H9 (cell line): ENCODE measurements at regions not wholly inside any gene's neighbourhood (a gene's known extent, or its start where the extent isn't known, plus 50 kb on each side); places are given as distances from the start of the nearest gene placed in this dataset.

ENCODE experiments used
- DNase-seq: peaks from one replicate; pipeline ENCODE4 v3.0.0-alpha.2; 2017
- H2AFZ ChIP-seq: one replicate; pipeline ENCODE4 v1.6.1; 2013; ENCODE audit warnings: mild to moderate bottlenecking, low read length, control low read depth, moderate library complexity
- H2AK5ac ChIP-seq: 2 replicates; pipeline ENCODE4 v1.6.1; 2013; ENCODE audit warnings: low read length, control low read depth, mixed read lengths; ENCODE audit not compliant: insufficient read length
- H2BK120ac ChIP-seq: one replicate; pipeline ENCODE4 v1.6.1; 2013; ENCODE audit warnings: low read depth, mild to moderate bottlenecking, low read length, control low read depth, inconsistent platforms; ENCODE audit not compliant: poor library complexity, severe bottlenecking
- H2BK12ac ChIP-seq: 2 replicates; pipeline ENCODE4 v1.6.1; 2013; ENCODE audit warnings: low read length, control low read depth, mixed read lengths, low read depth; ENCODE audit not compliant: insufficient read length
- H2BK15ac ChIP-seq: 2 replicates; pipeline ENCODE4 v1.6.1; 2013; ENCODE audit warnings: low read depth, low read length, control low read depth
- H2BK20ac ChIP-seq: one replicate; pipeline ENCODE4 v1.6.1; 2013; ENCODE audit warnings: low read depth, mild to moderate bottlenecking, low read length, control low read depth, inconsistent platforms; ENCODE audit not compliant: poor library complexity, severe bottlenecking
- H2BK5ac ChIP-seq: 2 replicates; pipeline ENCODE4 v1.6.1; 2013; ENCODE audit warnings: low read length, control low read depth, mixed read lengths; ENCODE audit not compliant: insufficient read length
- H3K14ac ChIP-seq: 2 replicates; pipeline ENCODE4 v1.6.1; 2013; ENCODE audit warnings: low read length, control low read depth; ENCODE audit not compliant: insufficient read depth
- H3K18ac ChIP-seq: 2 replicates; pipeline ENCODE4 v1.6.1; 2013; ENCODE audit warnings: low read depth, mild to moderate bottlenecking, mixed read lengths, low read length, control low read depth; ENCODE audit not compliant: insufficient read length
- H3K23ac ChIP-seq: 2 replicates; pipeline ENCODE4 v1.6.1; 2013; ENCODE audit warnings: low read length, control low read depth, mixed read lengths, low read depth; ENCODE audit not compliant: insufficient read length
- H3K23me2 ChIP-seq: 2 replicates; pipeline ENCODE4 v1.6.1; 2013; ENCODE audit warnings: low read depth, mild to moderate bottlenecking, mixed read lengths, low read length, control low read depth; ENCODE audit not compliant: insufficient read length, poor library complexity, severe bottlenecking
- H3K27ac ChIP-seq: 2 replicates; pipeline ENCODE4 v1.5.1; 2013; ENCODE audit warnings: low read length, control low read depth, mixed read lengths, low read depth; ENCODE audit not compliant: insufficient read length
- H3K27me3 ChIP-seq: 2 replicates; pipeline ENCODE4 v1.6.1; 2013; ENCODE audit warnings: low read length, control low read depth, inconsistent platforms; ENCODE audit not compliant: insufficient read depth
- H3K4ac ChIP-seq: 2 replicates; pipeline ENCODE4 v1.6.1; 2013; ENCODE audit warnings: low read depth, mild to moderate bottlenecking, control low read depth, inconsistent platforms, low read length, moderate library complexity
- H3K4me1 ChIP-seq: 2 replicates; pipeline ENCODE4 v1.6.1; 2013; ENCODE audit warnings: low read length, control low read depth, inconsistent platforms; ENCODE audit not compliant: insufficient read depth
- H3K4me2 ChIP-seq: 2 replicates; pipeline ENCODE4 v1.6.1; 2013; ENCODE audit warnings: low read length, control low read depth, mixed read lengths; ENCODE audit not compliant: insufficient read length, insufficient read depth
- H3K56ac ChIP-seq: 2 replicates; pipeline ENCODE4 v1.6.1; 2013; ENCODE audit warnings: low read depth, mild to moderate bottlenecking, mixed read lengths, low read length, control low read depth; ENCODE audit not compliant: insufficient read length
- H3K79me1 ChIP-seq: 2 replicates; pipeline ENCODE4 v1.6.1; 2013; ENCODE audit warnings: low read depth, mild to moderate bottlenecking, moderate library complexity, low read length, control low read depth, inconsistent platforms; ENCODE audit not compliant: insufficient read depth, poor library complexity, severe bottlenecking
- H3K79me2 ChIP-seq: 2 replicates; pipeline ENCODE4 v1.6.1; 2013; ENCODE audit warnings: low read length, control low read depth, inconsistent platforms; ENCODE audit not compliant: insufficient read depth
- H3K9ac ChIP-seq: 2 replicates; pipeline ENCODE4 v1.6.1; 2013; ENCODE audit warnings: low read length, control low read depth, mixed read lengths; ENCODE audit not compliant: insufficient read length; ENCODE audit errors: extremely low read depth
- H3K9me3 ChIP-seq: one replicate; pipeline ENCODE4 v1.6.1; 2013; ENCODE audit warnings: low read depth, low read length, inconsistent platforms; ENCODE audit not compliant: control insufficient read depth
- H3T11ph ChIP-seq: one replicate; pipeline ENCODE4 v1.6.1; 2013; ENCODE audit warnings: mild to moderate bottlenecking, low read length, control low read depth, inconsistent platforms
- H4K20me1 ChIP-seq: one replicate; pipeline ENCODE4 v1.6.1; 2013; ENCODE audit not compliant: control insufficient read depth, insufficient read length, insufficient read depth
- H4K5ac ChIP-seq: 2 replicates; pipeline ENCODE4 v1.6.1; 2013; ENCODE audit warnings: low read depth, mild to moderate bottlenecking, mixed read lengths, low read length, control low read depth; ENCODE audit not compliant: insufficient read length
- H4K8ac ChIP-seq: replicated peaks from 2 replicates; pipeline ENCODE4 v1.6.1; 2013; ENCODE audit warnings: low read length, control low read depth, mixed read lengths, low read depth; ENCODE audit not compliant: insufficient read length
- H4K91ac ChIP-seq: 2 replicates; pipeline ENCODE4 v1.6.1; 2013; ENCODE audit warnings: low read depth, mild to moderate bottlenecking, moderate library complexity, mixed read lengths, low read length, control low read depth; ENCODE audit not compliant: insufficient read length
- H3K27ac Mint-ChIP-seq, 3 experiments: 2 replicates in 2 of 3; 3 replicates in 1 of 3; pipeline ENCODE4 v1.8.0; 2020 to 2021; ENCODE audit warnings: mixed read lengths in 3 of 3, mild to moderate bottlenecking in 1 of 3, moderate library complexity in 1 of 3
- H3K27me3 Mint-ChIP-seq: 2 replicates; pipeline ENCODE4 v1.8.0; 2021; ENCODE audit warnings: low read depth, mild to moderate bottlenecking, moderate library complexity, mixed read lengths
- H3K36me3 Mint-ChIP-seq, 3 experiments: 2 replicates in 2 of 3; 3 replicates in 1 of 3; pipeline ENCODE4 v1.8.0; 2020 to 2021; ENCODE audit warnings: low read depth in 3 of 3, mixed read lengths in 3 of 3; ENCODE audit not compliant: insufficient read depth in 1 of 3
- H3K4me1 Mint-ChIP-seq, 2 experiments: 2 replicates each; pipeline ENCODE4 v1.8.0; 2020; ENCODE audit warnings: mixed read lengths in 2 of 2
- H3K4me3 Mint-ChIP-seq, 2 experiments: 2 replicates in 1 of 2; 3 replicates in 1 of 2; pipeline ENCODE4 v1.8.0; 2020 to 2021; ENCODE audit warnings: mild to moderate bottlenecking in 2 of 2, mixed read lengths in 2 of 2, moderate library complexity in 1 of 2
- H3K9me3 Mint-ChIP-seq, 2 experiments: 2 replicates in 1 of 2; 3 replicates in 1 of 2; pipeline ENCODE4 v1.8.0; 2020; ENCODE audit warnings: mild to moderate bottlenecking in 2 of 2, mixed read lengths in 2 of 2, moderate library complexity in 1 of 2
- WGBS: extraction: QIAGEN DNeasy Blood & Tissue Kit; methylation state at CpG from one replicate; pipeline ENCODE4 v1.1.7; 2013; ENCODE audit warnings: missing lambda C conversion rate, low lambda C conversion rate, mixed read lengths; ENCODE audit not compliant: insufficient read length; ENCODE audit errors: extremely low coverage; 5-methylcytosine and 5-hydroxymethylcytosine counted together
- TF ChIP-seq, protein P1 (sequence below): fragments of 200-600 bp; sonication (generic); conservative IDR thresholded peaks from 3 replicates; pipeline ENCODE4 v1.8.0; 2021; ENCODE audit warnings: antibody characterized with exemption, mild to moderate bottlenecking

DNA sequence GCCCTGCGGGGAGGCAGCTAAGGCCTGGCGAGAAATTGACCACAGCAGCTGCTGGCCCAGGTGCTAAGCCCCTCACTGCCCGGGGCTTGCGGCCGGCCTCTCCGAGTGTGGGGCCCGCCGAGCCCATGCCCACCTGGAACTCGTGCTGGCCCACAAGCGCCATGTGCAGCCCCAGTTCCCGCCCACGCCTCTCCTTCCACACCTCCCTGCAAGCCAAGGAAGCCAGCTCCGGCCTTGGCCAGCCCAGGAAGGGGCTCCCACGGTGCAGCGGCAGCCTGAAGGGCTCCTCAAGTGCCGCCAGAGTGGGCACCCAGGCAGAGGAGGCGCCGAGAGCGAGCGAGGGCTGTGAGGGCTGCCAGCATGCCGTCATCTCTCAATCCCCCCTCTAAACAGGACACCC is 304.6 kb upstream of the FAM98A start:
- H4K8ac ChIP-seq = no peak overlapping the region
- Mint-ChIP-seq H3K9me3 (peaks cover 12 to 25% of the 10 kb centered on the region in 2 experiments), H3K36me3 (peaks cover 6 to 13% (median 12%) of the 10 kb centered on the region in 3 experiments; a peak in 6 of 7 replicates), H3K27me3 (no peaks in the 10 kb centered on the region), H3K4me3 (no peak overlapping the region), H3K27ac (no peak overlapping the region), H3K4me1 (no peaks in the 10 kb centered on the region)
- H4K20me1 ChIP-seq = no peaks in the 10 kb centered on the region
- H3K56ac ChIP-seq = no peak overlapping the region
- TF ChIP-seq, protein P1, sequence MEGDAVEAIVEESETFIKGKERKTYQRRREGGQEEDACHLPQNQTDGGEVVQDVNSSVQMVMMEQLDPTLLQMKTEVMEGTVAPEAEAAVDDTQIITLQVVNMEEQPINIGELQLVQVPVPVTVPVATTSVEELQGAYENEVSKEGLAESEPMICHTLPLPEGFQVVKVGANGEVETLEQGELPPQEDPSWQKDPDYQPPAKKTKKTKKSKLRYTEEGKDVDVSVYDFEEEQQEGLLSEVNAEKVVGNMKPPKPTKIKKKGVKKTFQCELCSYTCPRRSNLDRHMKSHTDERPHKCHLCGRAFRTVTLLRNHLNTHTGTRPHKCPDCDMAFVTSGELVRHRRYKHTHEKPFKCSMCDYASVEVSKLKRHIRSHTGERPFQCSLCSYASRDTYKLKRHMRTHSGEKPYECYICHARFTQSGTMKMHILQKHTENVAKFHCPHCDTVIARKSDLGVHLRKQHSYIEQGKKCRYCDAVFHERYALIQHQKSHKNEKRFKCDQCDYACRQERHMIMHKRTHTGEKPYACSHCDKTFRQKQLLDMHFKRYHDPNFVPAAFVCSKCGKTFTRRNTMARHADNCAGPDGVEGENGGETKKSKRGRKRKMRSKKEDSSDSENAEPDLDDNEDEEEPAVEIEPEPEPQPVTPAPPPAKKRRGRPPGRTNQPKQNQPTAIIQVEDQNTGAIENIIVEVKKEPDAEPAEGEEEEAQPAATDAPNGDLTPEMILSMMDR = no peak
- no CpG with 5 or more reads among the region's 21 CpGs for WGBS
- no peak overlapping the region for H2BK120ac ChIP-seq
- no peak overlapping the region for H3K18ac ChIP-seq
- H3K14ac ChIP-seq = no peak overlapping the region
- H3K4me1 ChIP-seq = no peaks in the 10 kb centered on the region
- no peak overlapping the region for H3K4ac ChIP-seq
- H3K23ac ChIP-seq = no peak overlapping the region
- no peaks in the 10 kb centered on the region for H3K9me3 ChIP-seq
- H2BK15ac ChIP-seq = no peak overlapping the region
- no peak overlapping the region for H3K4me2 ChIP-seq
- H3K79me2 ChIP-seq = no peaks in the 10 kb centered on the region
- H3K23me2 ChIP-seq = no peaks in the 10 kb centered on the region
- H3K9ac ChIP-seq = no peak overlapping the region
- H4K91ac ChIP-seq = no peak overlapping the region
- H4K5ac ChIP-seq = no peak overlapping the region
- H3K27me3 ChIP-seq = no peaks in the 10 kb centered on the region
- no peak for DNase-seq
- H3K27ac ChIP-seq = no peak overlapping the region
- no peak overlapping the region for H3T11ph ChIP-seq
- no peak overlapping the region for H2AK5ac ChIP-seq
- H3K79me1 ChIP-seq = no peaks in the 10 kb centered on the region
- no peak overlapping the region for H2BK12ac ChIP-seq
- no peak overlapping the region for H2BK5ac ChIP-seq
- H2BK20ac ChIP-seq = no peak overlapping the region
- no peak overlapping the region for H2AFZ ChIP-seq
